Activated T-cell treated with anti-CD3 and anti-CD28 coated beads, Interleukin-2, amount 50 U/mL, for 72 hours (primary cell): ENCODE measurements at regions not wholly inside any gene's neighbourhood (a gene's known extent, or its start where the extent isn't known, plus 50 kb on each side); places are given as distances from the start of the nearest gene placed in this dataset.

Source experiments
- ATAC-seq, 2 donors: fragments of 150-1000 bp; cut with Tn5 transposase; replicated peaks in 1 of 2; 2 replicates each; pipeline ENCODE4 v1.10.0; 2021; ENCODE audit warnings: moderate library complexity in 2 of 2, mild to moderate bottlenecking in 1 of 2
- DNase-seq, 2 donors: peaks; one replicate each; pipeline ENCODE4 v3.0.0; 2021 to 2022; ENCODE audit warnings: mixed read lengths in 1 of 2
- H3K27ac Mint-ChIP-seq: one replicate; pipeline ENCODE4 v1.8.0; 2022; ENCODE audit warnings: mild to moderate bottlenecking, moderate library complexity, mixed read lengths
- H3K27me3 Mint-ChIP-seq: one replicate; pipeline ENCODE4 v1.8.0; 2022; ENCODE audit warnings: low read depth, mixed read lengths
- H3K36me3 Mint-ChIP-seq, 2 donors: one replicate each; pipeline ENCODE4 v1.8.0; 2022; ENCODE audit warnings: mixed read lengths in 2 of 2, mild to moderate bottlenecking in 1 of 2; ENCODE audit not compliant: insufficient read depth in 2 of 2
- H3K4me1 Mint-ChIP-seq: one replicate; pipeline ENCODE4 v1.8.0; 2022; ENCODE audit warnings: low read depth, mixed read lengths
- H3K4me3 Mint-ChIP-seq, 2 donors: one replicate each; pipeline ENCODE4 v1.8.0; 2022; ENCODE audit warnings: mild to moderate bottlenecking in 2 of 2, mixed read lengths in 2 of 2, moderate library complexity in 2 of 2
- H3K9me3 Mint-ChIP-seq, 2 donors: one replicate each; pipeline ENCODE4 v1.8.0; 2022; ENCODE audit warnings: mixed read lengths in 2 of 2

DNA sequence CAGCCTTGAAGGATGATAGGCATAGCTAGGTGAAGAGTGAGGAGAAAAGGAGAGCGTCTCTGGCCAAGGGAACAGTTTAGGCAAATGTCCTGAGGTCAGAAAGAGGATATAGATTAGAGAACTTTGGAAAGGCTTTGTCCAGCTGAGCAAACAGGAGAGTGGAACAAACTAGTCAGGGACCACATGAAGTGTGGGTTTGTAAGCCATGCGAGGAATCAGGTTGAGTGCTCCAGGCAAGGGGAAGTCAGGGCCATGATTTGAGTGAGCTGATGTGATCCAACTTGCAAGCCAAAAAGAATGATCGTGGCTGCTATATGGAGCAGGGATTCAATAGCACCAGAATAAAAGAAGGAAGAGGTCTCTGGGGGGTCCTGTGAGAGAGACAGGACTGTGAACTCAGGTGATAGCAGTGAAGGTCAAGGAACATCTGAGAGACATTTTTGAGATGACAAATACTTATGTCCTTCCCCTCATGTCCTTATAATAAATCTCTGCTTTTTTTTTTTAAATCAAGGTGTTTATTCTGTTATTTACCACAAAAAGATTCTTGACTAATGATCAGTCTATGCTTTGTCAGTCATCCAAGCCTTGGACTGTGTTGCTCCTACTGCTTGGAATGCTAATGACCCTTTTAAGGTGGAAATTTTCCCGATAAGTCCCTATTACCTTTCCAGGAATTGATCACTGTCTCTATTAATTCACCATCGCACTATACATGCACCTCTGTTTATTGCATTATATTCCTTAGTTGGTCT lies 472.6 kb downstream of the TXNL1 start:
- H3K4me3 Mint-ChIP-seq, result no peak overlapping the region
- no peak for DNase-seq
- no peaks in the 10 kb centered on the region for H3K36me3 Mint-ChIP-seq
- H3K27me3 Mint-ChIP-seq, result no peaks in the 10 kb centered on the region
- no peak overlapping the region for H3K27ac Mint-ChIP-seq
- H3K9me3 Mint-ChIP-seq, result peaks cover 0 to 9% of the 10 kb centered on the region in 2 donors
- H3K4me1 Mint-ChIP-seq, result no peaks in the 10 kb centered on the region
- ATAC-seq, result no peak

DNA sequence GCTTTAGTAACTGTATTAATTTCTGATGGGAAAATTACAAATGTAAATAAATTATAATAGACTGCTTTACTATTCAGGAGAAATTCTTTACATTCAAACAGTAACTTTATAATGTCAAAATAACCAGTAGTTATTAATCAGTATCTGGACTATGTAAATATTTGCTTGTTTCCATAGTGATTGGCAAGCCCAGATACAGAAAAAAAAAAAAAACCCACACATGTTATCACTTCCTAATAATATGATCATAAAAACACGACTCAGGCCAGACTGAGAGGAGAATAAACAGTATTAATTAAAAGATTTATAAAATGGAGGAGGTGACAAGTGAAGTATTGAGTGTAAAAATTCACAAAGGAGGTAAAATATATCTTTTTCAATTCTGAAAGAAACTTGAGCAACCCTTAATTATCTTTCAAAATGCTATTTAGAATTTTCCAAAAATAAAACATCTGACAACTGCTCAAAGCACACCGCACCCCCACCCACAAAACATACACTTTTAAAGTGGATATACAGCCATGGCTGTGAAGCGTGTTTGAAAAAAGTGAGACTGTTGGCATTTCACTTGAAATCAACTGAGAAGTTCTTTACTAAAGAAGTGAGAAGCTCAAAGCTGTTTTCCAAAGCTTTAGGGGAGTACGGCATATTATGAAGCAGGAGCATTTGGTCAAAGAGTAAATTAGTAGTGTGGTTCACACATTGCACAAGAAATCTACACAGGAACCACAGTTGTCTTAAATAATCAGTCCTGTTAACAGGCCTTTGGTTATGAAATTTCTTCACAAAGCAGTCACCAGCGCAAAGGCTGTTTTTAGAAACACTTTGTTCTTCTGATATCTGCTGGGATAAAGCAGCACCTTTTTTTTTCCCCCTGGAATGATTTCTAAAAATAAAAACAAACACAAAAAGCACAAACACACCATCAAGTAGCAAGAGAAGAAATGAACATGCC lies 475.8 kb downstream of the TXNL1 start:
- peaks cover 0 to 1% of the 10 kb centered on the region in 2 donors for H3K9me3 Mint-ChIP-seq
- no peaks in the 10 kb centered on the region for H3K27me3 Mint-ChIP-seq
- ATAC-seq, result no peak
- H3K27ac Mint-ChIP-seq, result no peak overlapping the region
- no peak for DNase-seq
- H3K4me1 Mint-ChIP-seq, result no peaks in the 10 kb centered on the region
- H3K36me3 Mint-ChIP-seq, result no peaks in the 10 kb centered on the region
- H3K4me3 Mint-ChIP-seq, result no peak overlapping the region

DNA sequence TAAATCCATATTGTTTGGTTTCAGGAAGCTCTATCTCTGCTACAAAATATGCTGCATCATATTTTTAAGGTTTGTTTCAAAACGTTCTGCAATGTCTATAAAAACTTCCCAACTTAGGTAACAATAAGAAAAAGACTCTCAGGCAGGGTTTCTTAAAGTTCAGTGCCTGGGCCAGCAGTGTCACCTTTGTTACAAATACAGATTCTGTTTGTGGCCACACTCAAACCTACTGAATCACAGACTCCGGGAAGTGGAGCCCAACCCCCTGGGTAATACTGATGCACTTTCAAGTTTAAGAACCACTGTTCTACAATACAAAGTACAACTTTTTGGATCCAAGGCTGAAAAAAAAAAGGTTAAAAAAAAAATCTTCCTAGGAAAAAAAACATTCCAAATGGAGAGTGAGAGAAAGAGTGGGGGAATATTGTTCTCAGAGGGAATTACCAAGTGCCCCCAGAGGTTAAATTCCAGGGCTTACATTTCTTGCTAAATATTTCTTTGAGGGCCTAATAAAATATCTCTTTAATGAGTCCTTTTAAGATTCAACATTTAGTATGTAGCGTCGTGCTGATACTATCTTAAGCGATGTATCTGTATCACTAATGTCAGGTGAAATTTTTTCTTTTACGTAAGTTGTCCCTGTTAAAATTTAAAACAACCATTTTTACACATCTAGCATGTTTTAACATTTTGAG lies 476.7 kb downstream of the TXNL1 start:
- DNase-seq (no peak), ATAC-seq (no peak)
- no peak overlapping the region for H3K27ac Mint-ChIP-seq
- no peaks in the 10 kb centered on the region for H3K4me1 Mint-ChIP-seq
- peaks cover 0 to 1% of the 10 kb centered on the region in 2 donors for H3K9me3 Mint-ChIP-seq
- no peak overlapping the region for H3K4me3 Mint-ChIP-seq
- no peaks in the 10 kb centered on the region for H3K36me3 Mint-ChIP-seq
- no peaks in the 10 kb centered on the region for H3K27me3 Mint-ChIP-seq

DNA sequence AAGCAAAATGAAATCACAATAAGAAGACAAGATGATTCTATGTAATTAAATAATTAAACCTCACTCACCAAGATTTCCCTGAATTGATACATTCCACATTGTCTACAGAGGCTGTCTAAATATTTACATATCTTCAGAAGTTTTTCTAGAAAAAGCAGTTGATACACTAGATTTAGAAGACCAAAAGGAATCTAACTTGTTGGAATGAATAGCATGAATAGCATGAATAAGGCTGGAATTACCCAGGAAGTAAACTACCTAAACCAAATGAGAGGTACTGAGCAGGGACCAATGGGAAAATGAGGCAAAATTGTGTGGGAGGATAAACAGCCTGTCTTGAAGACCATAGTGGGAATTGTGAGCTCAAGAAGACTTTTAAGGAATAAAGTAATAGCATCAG lies 479.7 kb downstream of the TXNL1 start:
- H3K36me3 Mint-ChIP-seq, result peaks cover 0 to 1% of the 10 kb centered on the region in 2 donors
- no peaks in the 10 kb centered on the region for H3K27me3 Mint-ChIP-seq
- DNase-seq (no peak), ATAC-seq (no peak)
- H3K4me1 Mint-ChIP-seq, result no peaks in the 10 kb centered on the region
- no peak overlapping the region for H3K27ac Mint-ChIP-seq
- H3K9me3 Mint-ChIP-seq, result no peaks in the 10 kb centered on the region
- H3K4me3 Mint-ChIP-seq, result no peak overlapping the region

DNA sequence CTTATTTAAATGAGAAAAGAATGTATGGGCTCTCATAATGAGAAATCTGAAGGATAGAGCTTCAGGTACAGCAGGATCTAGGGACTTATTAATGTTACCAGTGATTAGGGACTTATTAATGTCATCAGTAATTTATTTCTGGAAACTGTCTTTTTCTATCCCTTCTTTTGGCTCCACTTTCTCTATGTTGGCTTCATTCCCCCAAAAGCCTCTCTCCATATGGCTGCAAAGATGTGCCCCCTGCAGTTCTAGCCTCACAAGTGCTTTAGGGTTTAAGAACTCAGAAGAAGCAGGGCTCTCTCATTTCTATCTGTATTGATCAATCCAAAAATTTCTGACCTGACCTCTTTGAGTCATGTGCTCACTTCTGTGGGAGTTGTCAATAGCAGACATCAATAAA lies 480.9 kb downstream of the TXNL1 start:
- Mint-ChIP-seq H3K4me3 (no peak overlapping the region), H3K27me3 (no peaks in the 10 kb centered on the region), H3K27ac (no peak overlapping the region), H3K36me3 (peaks cover 0 to 1% of the 10 kb centered on the region in 2 donors), H3K9me3 (no peaks in the 10 kb centered on the region), H3K4me1 (no peaks in the 10 kb centered on the region)
- DNase-seq, result no peak
- no peak for ATAC-seq

DNA sequence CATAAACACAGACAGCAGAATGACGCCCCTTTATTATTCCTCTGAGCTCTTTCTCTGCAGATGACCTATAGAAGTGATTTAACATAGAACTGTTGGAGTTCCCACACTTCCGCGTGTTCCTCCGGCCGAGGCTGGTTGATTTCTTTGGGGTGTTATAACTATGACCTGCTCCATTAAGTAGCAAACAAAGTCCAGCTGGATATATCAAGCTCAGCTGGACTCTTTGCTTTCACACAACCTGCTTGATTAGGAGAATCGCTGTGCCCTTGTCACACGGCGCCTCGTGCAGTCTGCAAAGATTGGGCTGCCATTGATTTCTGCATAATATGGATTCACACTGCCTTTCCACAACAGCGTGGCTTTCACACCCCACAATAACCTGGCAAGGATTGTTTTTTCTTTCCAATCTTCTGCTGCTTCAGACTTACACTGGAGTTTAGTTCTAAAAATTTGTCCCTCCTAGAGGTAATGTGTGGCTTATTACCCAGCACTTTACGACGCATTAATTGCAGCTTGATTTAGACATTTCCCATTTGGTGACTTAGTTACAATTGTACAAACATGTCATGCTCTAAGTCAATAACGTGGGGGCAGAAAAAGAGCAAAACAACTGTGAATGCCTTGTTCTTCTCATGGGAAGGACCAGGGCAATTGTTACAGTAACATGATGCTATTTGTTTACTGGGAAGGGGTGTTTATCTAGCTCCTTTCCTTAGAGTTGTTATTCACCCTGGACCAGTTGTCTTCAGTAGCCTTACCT lies 485.7 kb downstream of the TXNL1 start:
- ATAC-seq, result no peak
- Mint-ChIP-seq H3K27me3 (peaks cover 4% of the 10 kb centered on the region), H3K4me1 (no peaks in the 10 kb centered on the region), H3K4me3 (no peak overlapping the region), H3K9me3 (peaks cover 0 to 2% of the 10 kb centered on the region in 2 donors), H3K36me3 (peaks cover 0 to 1% of the 10 kb centered on the region in 2 donors), H3K27ac (no peak overlapping the region)
- DNase-seq, result no peak

DNA sequence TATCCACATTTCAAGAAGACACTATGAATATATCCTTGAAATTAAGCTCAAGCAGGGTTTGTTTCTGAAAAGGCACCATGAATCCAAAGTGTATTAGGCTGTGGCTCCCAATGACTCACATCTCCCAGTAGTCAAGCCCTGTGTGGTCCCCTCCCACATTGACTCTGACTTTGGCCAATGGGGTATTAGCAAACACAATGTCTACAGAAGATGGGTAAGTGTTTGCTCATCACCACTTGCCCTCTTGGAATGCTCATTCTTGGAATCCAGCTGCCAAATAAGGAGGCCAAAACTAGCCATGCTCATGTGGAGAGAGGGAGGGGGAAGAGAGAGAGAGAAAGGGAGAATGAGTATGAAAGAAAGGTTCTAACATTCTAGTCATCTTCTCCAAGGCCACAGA lies 490.0 kb downstream of the TXNL1 start:
- peaks cover 4% of the 10 kb centered on the region in 2 donors for H3K9me3 Mint-ChIP-seq
- no peak for ATAC-seq

DNA sequence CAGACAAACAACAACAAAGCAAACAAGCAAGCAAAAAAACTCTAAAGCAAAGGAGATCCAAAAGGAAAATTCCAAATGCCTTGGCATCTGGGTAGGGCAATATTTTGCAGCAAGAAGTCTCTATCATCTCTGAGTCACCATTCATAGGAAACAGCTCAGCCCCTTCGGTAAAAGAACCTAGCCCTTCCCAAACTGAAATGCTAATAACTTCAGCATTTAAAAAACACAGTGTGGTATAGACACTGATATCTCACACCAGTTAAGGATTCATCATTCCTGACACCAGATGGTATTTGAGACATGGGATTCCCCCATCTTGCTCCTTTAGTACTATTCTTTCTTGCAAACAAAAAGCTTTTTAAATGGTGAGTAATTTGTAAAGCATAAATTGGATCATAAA lies 491.8 kb downstream of the TXNL1 start:
- peaks cover 4% of the 10 kb centered on the region in 2 donors for H3K9me3 Mint-ChIP-seq
- H3K4me1 Mint-ChIP-seq, result no peaks in the 10 kb centered on the region
- no peaks in the 10 kb centered on the region for H3K36me3 Mint-ChIP-seq
- H3K27ac Mint-ChIP-seq, result no peak overlapping the region
- no peak for DNase-seq
- H3K27me3 Mint-ChIP-seq, result peaks cover 4% of the 10 kb centered on the region
- ATAC-seq, result no peak
- H3K4me3 Mint-ChIP-seq, result no peak overlapping the region

More for the DNA sequence above, 490.0 kb downstream of the TXNL1 start:
- no peak for DNase-seq
- H3K27ac Mint-ChIP-seq, result no peak overlapping the region
- peaks cover 4% of the 10 kb centered on the region for H3K27me3 Mint-ChIP-seq
- H3K4me1 Mint-ChIP-seq, result no peaks in the 10 kb centered on the region
- H3K36me3 Mint-ChIP-seq, result no peaks in the 10 kb centered on the region
- H3K4me3 Mint-ChIP-seq, result no peak overlapping the region

DNA sequence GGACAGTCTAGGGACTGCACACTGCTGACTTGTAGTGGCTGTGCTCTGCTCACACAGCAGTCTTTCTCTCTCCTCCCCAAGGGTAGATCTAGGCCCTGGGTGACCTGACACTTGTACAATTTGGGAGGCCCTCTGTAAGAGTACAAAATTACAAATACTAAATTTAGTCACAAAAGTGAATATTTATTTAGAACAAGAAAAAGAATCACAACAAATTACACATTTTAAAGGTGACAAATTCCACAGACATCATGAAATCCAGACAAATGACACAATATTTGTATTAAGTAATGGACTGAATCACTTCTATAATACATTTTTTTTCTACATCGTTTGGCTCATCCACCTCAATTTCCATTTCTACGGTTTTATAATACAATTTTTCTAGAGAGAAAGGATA lies 496.4 kb downstream of the TXNL1 start:
- Mint-ChIP-seq H3K9me3 (peaks cover 2 to 5% of the 10 kb centered on the region in 2 donors), H3K4me3 (no peak overlapping the region), H3K27ac (no peak overlapping the region), H3K36me3 (no peaks in the 10 kb centered on the region), H3K4me1 (no peaks in the 10 kb centered on the region), H3K27me3 (no peaks in the 10 kb centered on the region)
- no peak for DNase-seq
- no peak for ATAC-seq

DNA sequence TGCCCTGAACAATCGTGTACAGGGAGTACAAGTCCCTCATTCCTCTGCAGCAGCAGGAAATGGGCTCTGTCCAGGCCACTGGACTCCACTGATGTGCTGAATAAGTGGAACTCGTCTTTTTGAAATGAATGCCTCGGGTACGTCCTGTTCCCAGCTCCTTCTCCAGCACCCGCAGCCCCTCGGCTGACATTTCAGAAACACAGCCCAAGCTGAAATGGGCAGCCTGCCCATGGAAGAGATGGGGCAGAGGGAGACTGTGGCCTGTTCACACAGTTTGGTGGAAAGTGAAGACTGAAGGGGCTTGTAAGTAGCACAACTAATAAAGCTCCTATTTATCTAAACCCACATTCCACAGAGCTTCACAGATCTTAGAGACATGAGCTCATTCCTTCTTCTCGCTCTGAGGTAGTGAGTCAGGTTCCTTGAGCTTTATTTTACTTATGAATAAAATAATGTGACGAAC lies 498.6 kb downstream of the TXNL1 start:
- Mint-ChIP-seq H3K27ac (no peak overlapping the region), H3K27me3 (no peaks in the 10 kb centered on the region), H3K9me3 (peaks cover 0 to 1% of the 10 kb centered on the region in 2 donors), H3K36me3 (no peaks in the 10 kb centered on the region), H3K4me3 (no peak overlapping the region), H3K4me1 (no peaks in the 10 kb centered on the region)
- DNase-seq (no peak), ATAC-seq (no peak)

DNA sequence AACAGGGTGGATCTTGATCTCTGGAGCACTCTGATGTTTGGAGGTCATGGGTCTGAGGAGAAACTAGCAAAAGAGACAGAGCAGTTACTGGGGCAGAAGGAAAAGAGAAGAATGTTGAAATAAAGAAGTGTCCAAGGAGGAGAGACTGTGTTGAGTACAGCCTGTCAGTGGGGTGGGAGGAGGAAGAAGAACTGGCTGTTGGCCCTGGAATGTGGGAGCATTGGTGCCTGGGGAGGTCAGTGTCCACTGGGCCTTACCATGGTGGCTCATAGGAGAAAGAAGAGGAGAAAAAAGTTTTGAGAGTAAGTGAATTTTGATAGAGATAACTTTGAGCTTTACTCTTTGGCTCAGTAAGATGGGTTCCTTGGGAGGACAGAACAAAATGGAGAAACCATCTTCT lies 499.0 kb downstream of the TXNL1 start:
- no peaks in the 10 kb centered on the region for H3K4me1 Mint-ChIP-seq
- H3K27me3 Mint-ChIP-seq, result no peaks in the 10 kb centered on the region
- no peaks in the 10 kb centered on the region for H3K36me3 Mint-ChIP-seq
- no peak overlapping the region for H3K27ac Mint-ChIP-seq
- DNase-seq (no peak), ATAC-seq (no peak)
- H3K4me3 Mint-ChIP-seq, result no peak overlapping the region
- peaks cover 0 to 1% of the 10 kb centered on the region in 2 donors for H3K9me3 Mint-ChIP-seq

DNA sequence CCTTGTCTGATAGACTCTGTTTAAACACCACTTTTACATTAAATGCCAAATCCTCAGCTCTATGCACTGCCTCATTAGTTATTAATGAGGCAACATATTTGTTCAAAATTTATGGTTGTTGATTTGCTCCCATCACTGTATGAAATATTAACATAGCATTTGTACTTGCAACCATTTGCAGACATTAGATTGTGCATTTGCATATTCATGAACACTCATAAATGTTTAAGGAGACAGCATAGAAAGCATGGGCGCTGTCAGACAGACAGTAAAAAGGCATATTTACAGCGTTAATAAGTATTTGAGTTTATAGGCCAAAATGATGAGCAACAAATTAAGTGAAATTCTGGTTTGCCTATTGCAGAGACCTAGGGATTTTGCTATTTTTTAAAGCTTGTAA lies 502.3 kb downstream of the TXNL1 start:
- no peak overlapping the region for H3K27ac Mint-ChIP-seq
- H3K9me3 Mint-ChIP-seq, result peaks cover 1 to 5% of the 10 kb centered on the region in 2 donors
- H3K4me3 Mint-ChIP-seq, result no peak overlapping the region
- ATAC-seq (no peak), DNase-seq (no peak)
- no peaks in the 10 kb centered on the region for H3K36me3 Mint-ChIP-seq
- H3K27me3 Mint-ChIP-seq, result no peaks in the 10 kb centered on the region
- no peaks in the 10 kb centered on the region for H3K4me1 Mint-ChIP-seq
